ENCODE measurements at regions not wholly inside any gene's neighbourhood (a gene's known extent, or its start where the extent isn't known, plus 50 kb on each side); places are given as distances from the start of the nearest gene placed in this dataset.

DNA sequence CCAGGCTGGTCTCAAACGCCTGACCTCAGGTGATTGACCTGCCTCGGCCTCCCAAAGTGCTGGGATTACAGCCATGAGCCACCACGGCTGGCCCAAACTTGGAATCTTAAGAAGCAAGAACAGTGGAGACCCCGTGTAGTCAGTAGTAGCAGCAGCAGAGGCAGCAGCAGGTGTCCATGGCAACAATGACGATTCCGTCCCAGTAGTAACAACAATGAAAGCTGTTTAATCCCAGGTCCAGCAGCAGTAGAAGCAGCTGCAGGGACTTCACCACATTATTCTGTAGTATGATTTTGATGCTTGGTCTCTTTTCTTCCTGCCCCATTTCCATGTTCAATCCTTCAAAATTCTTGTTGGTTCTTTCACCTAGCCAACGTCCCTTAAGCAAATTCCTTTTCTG lies 69.6 kb upstream of the KCTD3 start:
- Histone ChIP-seq H3K27ac (no peak overlapping the region), H3K27me3 (peaks cover 4% of the 10 kb centered on the region), H3K36me3 (no peaks in the 10 kb centered on the region), H3K4me1 (no peaks in the 10 kb centered on the region), H3K4me3 (no peak overlapping the region), H3K9me3 (replicated peaks) (no peaks in the 10 kb centered on the region)
- DNase-seq: peak; percentile 9 to 28

GRCh38 chr1:215501496-215501895 lies 65.6 kb upstream of the KCTD3 start:
- no peak for DNase-seq
- no peaks in the 10 kb centered on the region for H3K4me1 ChIP-seq
- H3K36me3 ChIP-seq: no peaks in the 10 kb centered on the region
- H3K27ac ChIP-seq: no peak overlapping the region
- H3K27me3 ChIP-seq: peaks cover 4% of the 10 kb centered on the region
- H3K9me3 ChIP-seq (replicated peaks): no peaks in the 10 kb centered on the region
- H3K4me3 ChIP-seq: no peak overlapping the region

DNA sequence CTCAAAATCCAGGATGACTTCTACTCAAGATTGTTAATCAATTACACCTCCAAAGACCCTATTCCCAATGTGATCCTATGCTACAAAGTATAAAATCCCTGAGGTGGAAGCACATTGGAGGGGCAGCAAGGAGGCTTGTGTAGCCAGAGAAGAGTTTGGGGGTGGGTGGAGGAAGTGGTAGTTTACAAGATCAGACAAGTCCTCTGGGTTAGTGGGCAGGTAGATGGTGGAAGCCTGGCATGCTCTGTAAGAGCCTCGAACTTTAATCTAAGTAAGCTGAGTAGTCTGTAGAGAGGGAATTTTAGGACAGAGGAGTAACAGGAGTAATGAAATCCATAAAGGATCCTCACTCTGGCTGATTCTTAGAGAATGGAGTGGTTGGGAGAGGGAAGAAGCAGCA lies 65.0 kb upstream of the KCTD3 start:
- Histone ChIP-seq H3K36me3 (no peaks in the 10 kb centered on the region), H3K9me3 (replicated peaks) (no peaks in the 10 kb centered on the region), H3K27ac (no peak overlapping the region), H3K27me3 (peaks cover 4% of the 10 kb centered on the region), H3K4me3 (no peak overlapping the region), H3K4me1 (no peaks in the 10 kb centered on the region)
- DNase-seq: no peak

DNA sequence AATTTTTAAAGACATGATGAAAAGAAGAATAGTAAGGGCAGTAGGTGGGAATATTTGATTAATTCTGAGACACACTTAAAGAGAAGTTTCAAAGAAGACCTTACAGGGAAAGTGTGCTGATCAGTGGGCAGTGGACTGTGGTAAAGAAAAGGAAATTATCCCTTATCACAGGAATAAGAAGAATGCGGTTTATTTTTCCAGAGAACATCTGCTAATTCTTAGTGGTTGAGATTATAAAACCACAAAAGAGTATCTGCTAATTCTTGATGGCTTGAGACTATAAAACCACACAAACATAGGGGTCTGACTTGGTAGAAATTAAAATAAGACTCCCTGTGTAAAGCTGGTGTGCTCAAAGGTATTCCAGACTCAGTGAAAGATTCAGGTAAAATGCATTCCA lies 60.0 kb upstream of the KCTD3 start:
- Histone ChIP-seq H3K27ac (no peak overlapping the region), H3K36me3 (no peaks in the 10 kb centered on the region), H3K27me3 (no peaks in the 10 kb centered on the region), H3K9me3 (replicated peaks) (0 out of 2 replicates have a peak, but pooled peaks cover 4% of the 10 kb centered on the region), H3K4me3 (no peak overlapping the region), H3K4me1 (no peaks in the 10 kb centered on the region)
- DNase-seq: no peak

GRCh38 chr1:215508311-215508710 lies 58.8 kb upstream of the KCTD3 start:
- no peaks in the 10 kb centered on the region for H3K36me3 ChIP-seq
- no peak for DNase-seq
- no peaks in the 10 kb centered on the region for H3K27me3 ChIP-seq
- H3K4me1 ChIP-seq: no peaks in the 10 kb centered on the region
- no peak overlapping the region for H3K27ac ChIP-seq
- H3K9me3 ChIP-seq (replicated peaks): 0 out of 2 replicates have a peak, but pooled peaks cover 4% of the 10 kb centered on the region
- no peak overlapping the region for H3K4me3 ChIP-seq
